ENCODE measurements at regions not wholly inside any gene's neighbourhood (a gene's known extent, or its start where the extent isn't known, plus 50 kb on each side); places are given as distances from the start of the nearest gene placed in this dataset.
A peak's percentile ranks its signal among the peaks of the same experiment; 100 is the strongest.

DNA sequence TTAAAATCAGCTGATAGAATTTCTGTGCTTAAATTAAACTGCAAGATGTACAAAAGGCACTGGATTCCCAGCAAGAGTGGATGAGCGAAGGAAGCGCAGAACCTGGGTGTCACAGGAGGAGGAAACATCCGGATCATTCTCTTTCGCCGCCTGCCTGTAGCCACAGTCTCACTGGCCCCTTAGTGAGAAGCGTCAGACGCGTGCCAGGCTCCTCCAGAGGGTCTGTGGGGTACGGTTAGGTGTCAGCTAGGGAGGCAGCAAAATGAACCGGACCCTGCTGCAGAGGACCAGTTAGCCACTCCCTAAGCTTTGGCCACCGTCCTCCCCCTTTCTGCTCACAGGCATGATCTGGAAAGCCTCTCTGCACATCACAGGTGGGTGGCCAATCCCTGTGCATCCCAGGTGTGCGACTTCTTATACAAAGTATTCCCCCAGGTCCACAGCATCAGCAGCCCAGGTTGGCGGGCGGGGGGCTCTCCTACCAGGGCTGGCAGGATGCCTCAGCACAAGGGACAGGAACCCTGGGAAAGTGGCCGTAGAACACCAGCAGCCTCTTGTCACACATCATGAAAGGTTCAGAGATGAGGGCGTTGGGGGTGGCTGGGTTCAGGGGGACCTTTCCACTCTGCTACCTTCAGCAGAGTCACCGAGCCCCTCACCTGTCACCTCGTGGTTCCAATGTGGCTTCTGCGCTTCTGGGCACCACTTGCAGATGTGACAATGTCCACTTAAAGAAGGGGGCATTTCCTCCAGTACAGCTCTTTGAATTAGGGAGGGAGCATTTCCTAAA is 61.1 kb upstream of the SLC66A3 start:
- no peak for ATAC-seq
- TF ChIP-seq TCF4 (CRISPR knock-in tag; IDR thresholded peaks at IDR 0.05; ENCODE audit: borderline replicate concordance) (no peak), SNAI2 (CRISPR knock-in tag; IDR thresholded peaks at IDR 0.05) (no peak), TOX (CRISPR knock-in tag; IDR thresholded peaks at IDR 0.05; ENCODE audit: borderline replicate concordance) (no peak), ZFP3 (CRISPR knock-in tag; IDR thresholded peaks at IDR 0.05) (no peak), CSRNP3 (CRISPR knock-in tag; IDR thresholded peaks at IDR 0.05) (no peak), ISL1 (CRISPR knock-in tag; IDR thresholded peaks at IDR 0.05) (no peak), ZNF70 (CRISPR knock-in tag; IDR thresholded peaks at IDR 0.05) (no peak), ESRRG (CRISPR knock-in tag; IDR thresholded peaks at IDR 0.05) (no peak), BACH2 (CRISPR knock-in tag; IDR thresholded peaks at IDR 0.05; ENCODE audit: borderline replicate concordance) (no peak), POU6F1 (CRISPR knock-in tag; IDR thresholded peaks at IDR 0.05; ENCODE audit: borderline replicate concordance, low read depth) (no peak), RARB (CRISPR knock-in tag; IDR thresholded peaks at IDR 0.05) (no peak)

GRCh38 chr2:11096591-11096990 is 58.7 kb upstream of the SLC66A3 start:
- no peak for ATAC-seq
- TF ChIP-seq ZFP30 (CRISPR knock-in tag; IDR thresholded peaks at IDR 0.05): no peak

GRCh38 chr2:11097038-11097720 is 58.1 kb upstream of the SLC66A3 start:
- ATAC-seq: peak; percentile 79

GRCh38 chr2:11097854-11098387 is 57.3 kb upstream of the SLC66A3 start:
- TF ChIP-seq CSDC2 (CRISPR knock-in tag; IDR thresholded peaks at IDR 0.05): no peak
- no peak for TF ChIP-seq ZFP3 (CRISPR knock-in tag; IDR thresholded peaks at IDR 0.05)
- no peak for TF ChIP-seq ZNF565 (CRISPR knock-in tag; conservative IDR thresholded peaks at IDR 0.05; ENCODE audit: low read depth)
- TF ChIP-seq GLIS3 (CRISPR knock-in tag; IDR thresholded peaks at IDR 0.05): no peak
- no peak for TF ChIP-seq ZFP30 (CRISPR knock-in tag; IDR thresholded peaks at IDR 0.05)
- TF ChIP-seq PPARA (CRISPR knock-in tag; IDR thresholded peaks at IDR 0.05; ENCODE audit: borderline replicate concordance): no peak
- no peak for TF ChIP-seq BACH2 (CRISPR knock-in tag; IDR thresholded peaks at IDR 0.05; ENCODE audit: borderline replicate concordance)

More at GRCh38 chr2:11097038-11097720, 58.1 kb upstream of the SLC66A3 start:
- TF ChIP-seq RARB (CRISPR knock-in tag; IDR thresholded peaks at IDR 0.05) (no peak), ZNF565 (CRISPR knock-in tag; conservative IDR thresholded peaks at IDR 0.05; ENCODE audit: low read depth) (no peak), CSRNP3 (CRISPR knock-in tag; IDR thresholded peaks at IDR 0.05) (no peak), ZNF70 (CRISPR knock-in tag; IDR thresholded peaks at IDR 0.05) (no peak), OSR1 (CRISPR knock-in tag; IDR thresholded peaks at IDR 0.05) (no peak), PPARA (CRISPR knock-in tag; IDR thresholded peaks at IDR 0.05; ENCODE audit: borderline replicate concordance) (no peak), ZFP30 (CRISPR knock-in tag; IDR thresholded peaks at IDR 0.05) (no peak), GLIS3 (CRISPR knock-in tag; IDR thresholded peaks at IDR 0.05) (no peak)

GRCh38 chr2:11099122-11100065 is 55.9 kb upstream of the SLC66A3 start:
- no peak for ATAC-seq
- TF ChIP-seq TCF4 (CRISPR knock-in tag; IDR thresholded peaks at IDR 0.05; ENCODE audit: borderline replicate concordance): no peak
- TF ChIP-seq, protein P1, sequence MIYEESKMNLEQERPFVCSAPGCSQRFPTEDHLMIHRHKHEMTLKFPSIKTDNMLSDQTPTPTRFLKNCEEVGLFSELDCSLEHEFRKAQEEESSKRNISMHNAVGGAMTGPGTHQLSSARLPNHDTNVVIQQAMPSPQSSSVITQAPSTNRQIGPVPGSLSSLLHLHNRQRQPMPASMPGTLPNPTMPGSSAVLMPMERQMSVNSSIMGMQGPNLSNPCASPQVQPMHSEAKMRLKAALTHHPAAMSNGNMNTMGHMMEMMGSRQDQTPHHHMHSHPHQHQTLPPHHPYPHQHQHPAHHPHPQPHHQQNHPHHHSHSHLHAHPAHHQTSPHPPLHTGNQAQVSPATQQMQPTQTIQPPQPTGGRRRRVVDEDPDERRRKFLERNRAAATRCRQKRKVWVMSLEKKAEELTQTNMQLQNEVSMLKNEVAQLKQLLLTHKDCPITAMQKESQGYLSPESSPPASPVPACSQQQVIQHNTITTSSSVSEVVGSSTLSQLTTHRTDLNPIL (CRISPR knock-in tag; IDR thresholded peaks at IDR 0.05; ENCODE audit: low read depth): no peak
- TF ChIP-seq POU6F1 (CRISPR knock-in tag; IDR thresholded peaks at IDR 0.05; ENCODE audit: borderline replicate concordance, low read depth): no peak
- no peak for TF ChIP-seq ZNF70 (CRISPR knock-in tag; IDR thresholded peaks at IDR 0.05)
- TF ChIP-seq GLIS3 (CRISPR knock-in tag; IDR thresholded peaks at IDR 0.05): no peak
- no peak for TF ChIP-seq ISL1 (CRISPR knock-in tag; IDR thresholded peaks at IDR 0.05)
- TF ChIP-seq RARB (CRISPR knock-in tag; IDR thresholded peaks at IDR 0.05): no peak
- no peak for TF ChIP-seq TOX (CRISPR knock-in tag; IDR thresholded peaks at IDR 0.05; ENCODE audit: borderline replicate concordance)
- no peak for TF ChIP-seq OSR1 (CRISPR knock-in tag; IDR thresholded peaks at IDR 0.05)
- TF ChIP-seq PATZ1 (CRISPR knock-in tag; IDR thresholded peaks at IDR 0.05; ENCODE audit: borderline replicate concordance): no peak
- no peak for TF ChIP-seq ESRRG (CRISPR knock-in tag; IDR thresholded peaks at IDR 0.05)

More at GRCh38 chr2:11097854-11098387, 57.3 kb upstream of the SLC66A3 start:
- ATAC-seq: no peak

Measured in SK-N-SH treated with all-trans-retinoic acid at 6 μM for 48 hours (cell line).